PC-3 (cell line): ENCODE measurements at regions not wholly inside any gene's neighbourhood (a gene's known extent, or its start where the extent isn't known, plus 50 kb on each side); places are given as distances from the start of the nearest gene placed in this dataset.

Experiments used
- EZH2phosphoT487 ChIP-seq: fragments of 300-600 bp; sonication (generic); IDR thresholded peaks from 2 replicates; pipeline ENCODE4 v1.6.1; 2018; ENCODE audit warnings: mild to moderate bottlenecking, antibody characterized with exemption, low read length, borderline replicate concordance
- TF ChIP-seq, protein P1 (sequence below): fragments of 300-600 bp; sonication (generic); conservative IDR thresholded peaks from 2 replicates; pipeline ENCODE4 v1.5.1; 2017; ENCODE audit warnings: antibody characterized with exemption, low read depth, mild to moderate bottlenecking, low read length

- TF ChIP-seq, protein P1, sequence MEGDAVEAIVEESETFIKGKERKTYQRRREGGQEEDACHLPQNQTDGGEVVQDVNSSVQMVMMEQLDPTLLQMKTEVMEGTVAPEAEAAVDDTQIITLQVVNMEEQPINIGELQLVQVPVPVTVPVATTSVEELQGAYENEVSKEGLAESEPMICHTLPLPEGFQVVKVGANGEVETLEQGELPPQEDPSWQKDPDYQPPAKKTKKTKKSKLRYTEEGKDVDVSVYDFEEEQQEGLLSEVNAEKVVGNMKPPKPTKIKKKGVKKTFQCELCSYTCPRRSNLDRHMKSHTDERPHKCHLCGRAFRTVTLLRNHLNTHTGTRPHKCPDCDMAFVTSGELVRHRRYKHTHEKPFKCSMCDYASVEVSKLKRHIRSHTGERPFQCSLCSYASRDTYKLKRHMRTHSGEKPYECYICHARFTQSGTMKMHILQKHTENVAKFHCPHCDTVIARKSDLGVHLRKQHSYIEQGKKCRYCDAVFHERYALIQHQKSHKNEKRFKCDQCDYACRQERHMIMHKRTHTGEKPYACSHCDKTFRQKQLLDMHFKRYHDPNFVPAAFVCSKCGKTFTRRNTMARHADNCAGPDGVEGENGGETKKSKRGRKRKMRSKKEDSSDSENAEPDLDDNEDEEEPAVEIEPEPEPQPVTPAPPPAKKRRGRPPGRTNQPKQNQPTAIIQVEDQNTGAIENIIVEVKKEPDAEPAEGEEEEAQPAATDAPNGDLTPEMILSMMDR: no peak
- TF ChIP-seq EZH2phosphoT487: no peak
Measured at GRCh38 chrX:46228389-46228788, 316.8 kb downstream of the ZNF674 start.
